ENCODE measurements at regions not wholly inside any gene's neighbourhood (a gene's known extent, or its start where the extent isn't known, plus 50 kb on each side); places are given as distances from the start of the nearest gene placed in this dataset.

- H3K27ac ChIP-seq (ENCODE audit: low read length): no peak overlapping the region
- H3K4me1 ChIP-seq (ENCODE audit: control insufficient read depth in 1 of 2, insufficient read depth in 2 of 2, low read length in 2 of 2): peaks cover 0 to 32% of the 10 kb centered on the region in 2 donors
- no peaks in the 10 kb centered on the region for H3K27me3 ChIP-seq (ENCODE audit: low read depth, low read length)
- no peaks in the 10 kb centered on the region for H3K36me3 ChIP-seq (ENCODE audit: control insufficient read depth in 1 of 2, insufficient read depth in 2 of 2, low read length in 2 of 2)
- H3K4me3 ChIP-seq (ENCODE audit: low read depth in 1 of 2, low read length in 2 of 2): no peak overlapping the region
- H3K9me3 ChIP-seq (ENCODE audit: control insufficient read depth in 1 of 2, low read length in 2 of 2): no peaks in the 10 kb centered on the region
These were observed 212.2 kb downstream of the CHRM2 start for GRCh38 chr7:137080516-137081203.

GRCh38 chr7:137078781-137079180 is 210.3 kb downstream of the CHRM2 start:
- Histone ChIP-seq H3K36me3 (ENCODE audit: control insufficient read depth in 1 of 2, insufficient read depth in 2 of 2, low read length in 2 of 2) (no peaks in the 10 kb centered on the region), H3K4me3 (ENCODE audit: low read depth in 1 of 2, low read length in 2 of 2) (no peak overlapping the region), H3K27me3 (ENCODE audit: low read depth, low read length) (no peaks in the 10 kb centered on the region), H3K27ac (ENCODE audit: low read length) (no peak overlapping the region), H3K9me3 (ENCODE audit: control insufficient read depth in 1 of 2, low read length in 2 of 2) (no peaks in the 10 kb centered on the region), H3K4me1 (ENCODE audit: control insufficient read depth in 1 of 2, insufficient read depth in 2 of 2, low read length in 2 of 2) (peaks cover 0 to 21% of the 10 kb centered on the region in 2 donors)

GRCh38 chr7:137074391-137075030 is 206.1 kb downstream of the CHRM2 start:
- no peak overlapping the region for H3K4me3 ChIP-seq (ENCODE audit: low read depth in 1 of 2, low read length in 2 of 2)
- H3K9me3 ChIP-seq (ENCODE audit: control insufficient read depth in 1 of 2, low read length in 2 of 2): no peaks in the 10 kb centered on the region
- H3K36me3 ChIP-seq (ENCODE audit: control insufficient read depth in 1 of 2, insufficient read depth in 2 of 2, low read length in 2 of 2): no peaks in the 10 kb centered on the region
- no peaks in the 10 kb centered on the region for H3K27me3 ChIP-seq (ENCODE audit: low read depth, low read length)
- no peaks in the 10 kb centered on the region for H3K4me1 ChIP-seq (ENCODE audit: control insufficient read depth in 1 of 2, insufficient read depth in 2 of 2, low read length in 2 of 2)
- H3K27ac ChIP-seq (ENCODE audit: low read length): no peak overlapping the region

- H3K4me1 ChIP-seq (ENCODE audit: control insufficient read depth in 1 of 2, insufficient read depth in 2 of 2, low read length in 2 of 2): no peaks in the 10 kb centered on the region
- H3K9me3 ChIP-seq (ENCODE audit: control insufficient read depth in 1 of 2, low read length in 2 of 2): no peaks in the 10 kb centered on the region
- H3K36me3 ChIP-seq (ENCODE audit: control insufficient read depth in 1 of 2, insufficient read depth in 2 of 2, low read length in 2 of 2): no peaks in the 10 kb centered on the region
- H3K4me3 ChIP-seq (ENCODE audit: low read depth in 1 of 2, low read length in 2 of 2): no peak overlapping the region
- no peaks in the 10 kb centered on the region for H3K27me3 ChIP-seq (ENCODE audit: low read depth, low read length)
- no peak overlapping the region for H3K27ac ChIP-seq (ENCODE audit: low read length)
These were observed 205.3 kb downstream of the CHRM2 start for GRCh38 chr7:137073571-137074325.

Measured in muscle layer of duodenum (tissue), 2 donors.